H1 (cell line): ENCODE measurements at regions not wholly inside any gene's neighbourhood (a gene's known extent, or its start where the extent isn't known, plus 50 kb on each side); places are given as distances from the start of the nearest gene placed in this dataset.

ENCODE experiments used
- CTCF ChIA-PET: fragments of 300-600 bp; sonication (Branson Sonifier 250); formaldehyde crosslinking; loops from one replicate; lab custom pipeline; 2021; ENCODE audit not compliant: partially characterized antibody; lab: Charles Lee
- POLR2A ChIA-PET: fragments of 300-600 bp; sonication (Branson Sonifier 250); formaldehyde crosslinking; loops from one replicate; lab custom pipeline; 2021; ENCODE audit warnings: inconsistent platforms; ENCODE audit not compliant: partially characterized antibody; lab: Charles Lee
- DNase-seq, 2 experiments: peaks; one replicate each; pipeline versions ENCODE4 v3.0.0 to v3.0.0-alpha.2; 2010 to 2022; ENCODE audit warnings: low spot score in 2 of 2, low read depth in 1 of 2, mixed read lengths in 1 of 2
- FAIRE-seq: peaks from 2 replicates; lab custom pipeline; 2011; peaks lifted over from hg19 to GRCh38; lab: Jason Lieb, UNC
- H2AFZ ChIP-seq: 2 replicates; pipeline ENCODE4 v1.8.1; 2012; ENCODE audit warnings: low read length, inconsistent platforms
- H2AK5ac ChIP-seq: 2 replicates; pipeline ENCODE4 v1.6.1; 2013; ENCODE audit warnings: low read depth, low read length
- H2BK120ac ChIP-seq: replicated peaks from 2 replicates; pipeline ENCODE3; 2013; ENCODE audit warnings: low read depth, low read length, inconsistent platforms
- H2BK12ac ChIP-seq: 2 replicates; pipeline ENCODE4 v1.6.1; 2013; ENCODE audit warnings: low read depth, low read length
- H2BK15ac ChIP-seq: 2 replicates; pipeline ENCODE4 v1.6.1; 2013; ENCODE audit warnings: low read length
- H2BK20ac ChIP-seq: 2 replicates; pipeline ENCODE4 v1.6.1; 2013; ENCODE audit warnings: low read length
- H2BK5ac ChIP-seq: 2 replicates; pipeline ENCODE4 v1.6.1; 2013; ENCODE audit warnings: low read depth, low read length
- H3K14ac ChIP-seq: 2 replicates; pipeline ENCODE4 v1.6.1; 2013; ENCODE audit warnings: inconsistent platforms; ENCODE audit not compliant: insufficient read length
- H3K18ac ChIP-seq: 2 replicates; pipeline ENCODE4 v1.6.1; 2013; ENCODE audit warnings: low read length; ENCODE audit errors: extremely low read depth
- H3K23ac ChIP-seq: 2 replicates; pipeline ENCODE4 v1.6.1; 2013; ENCODE audit warnings: inconsistent platforms; ENCODE audit not compliant: insufficient read length
- H3K23me2 ChIP-seq: 2 replicates; pipeline ENCODE4 v1.6.1; 2013; ENCODE audit warnings: low read depth, low read length
- H3K27ac ChIP-seq: 2 replicates; pipeline ENCODE4 v1.6.1; 2011; ENCODE audit warnings: low read depth, low read length, inconsistent platforms
- H3K27me3 ChIP-seq, 4 experiments: replicated peaks in 1 of 4; 1 replicate in 1 of 4; 2 replicates in 3 of 4; pipeline versions ENCODE4 v1.6.1 to v1.8.1; 2011 to 2013; ENCODE audit warnings: low read length in 3 of 4, mild to moderate bottlenecking in 3 of 4, inconsistent platforms in 2 of 4, mixed read lengths in 2 of 4, moderate library complexity in 1 of 4; ENCODE audit not compliant: control insufficient read depth in 3 of 4, insufficient read depth in 3 of 4; ENCODE audit errors: extremely low read depth in 1 of 4
- H3K36me3 ChIP-seq, 4 experiments: 2 replicates each; pipeline versions ENCODE4 v1.6.1 to v1.8.1; 2011 to 2013; ENCODE audit warnings: mild to moderate bottlenecking in 4 of 4, low read length in 3 of 4, moderate library complexity in 2 of 4, control low read depth in 1 of 4, inconsistent platforms in 1 of 4; ENCODE audit not compliant: insufficient read depth in 4 of 4, control insufficient read depth in 2 of 4
- H3K4ac ChIP-seq: replicated peaks from 2 replicates; pipeline ENCODE3; 2013; ENCODE audit warnings: low read length, low read depth, mixed read lengths, inconsistent platforms; ENCODE audit not compliant: insufficient read length
- H3K4me1 ChIP-seq, 4 experiments: replicated peaks in 1 of 4; 1 replicate in 1 of 4; 2 replicates in 3 of 4; pipeline versions ENCODE4 v1.6.1 to v1.8.1; 2011 to 2013; ENCODE audit warnings: low read length in 3 of 4, inconsistent platforms in 2 of 4, mixed read lengths in 1 of 4; ENCODE audit not compliant: insufficient read depth in 4 of 4, control insufficient read depth in 3 of 4
- H3K4me2 ChIP-seq, 2 experiments: 2 replicates each; pipeline versions ENCODE4 v1.6.1 to v1.8.1; 2011 to 2013; ENCODE audit warnings: low read depth in 2 of 2, low read length in 2 of 2, control low read depth in 1 of 2, inconsistent platforms in 1 of 2, mild to moderate bottlenecking in 1 of 2; ENCODE audit not compliant: insufficient read depth in 1 of 2
- H3K4me3 ChIP-seq, 4 experiments: fragments of 200-600, 300-600 bp in 1 of 4; sonication (generic), shearing (Covaris generic), sonication (Bioruptor Twin) in 1 of 4; 2 replicates each; pipeline versions ENCODE4 v1.5.1 to v1.8.1; 2011 to 2016; ENCODE audit warnings: low read length in 4 of 4, low read depth in 3 of 4, control low read depth in 2 of 4, inconsistent platforms in 2 of 4, mild to moderate bottlenecking in 2 of 4, mixed read lengths in 1 of 4, moderate library complexity in 1 of 4; ENCODE audit not compliant: insufficient read depth in 2 of 4; ENCODE audit errors: extremely low read depth in 1 of 4
- H3K56ac ChIP-seq: replicated peaks from 2 replicates; pipeline ENCODE3; 2013; ENCODE audit warnings: low read depth, mild to moderate bottlenecking, mixed read lengths, low read length, inconsistent platforms; ENCODE audit not compliant: insufficient read length
- H3K79me1 ChIP-seq: 2 replicates; pipeline ENCODE4 v1.6.1; 2013; ENCODE audit warnings: low read depth, low read length, control low read depth
- H3K79me2 ChIP-seq, 2 experiments: 2 replicates each; pipeline versions ENCODE4 v1.6.1 to v1.8.1; 2012 to 2013; ENCODE audit warnings: low read length in 2 of 2, mild to moderate bottlenecking in 2 of 2, inconsistent platforms in 1 of 2; ENCODE audit not compliant: insufficient read depth in 2 of 2, control insufficient read depth in 1 of 2
- H3K9ac ChIP-seq, 4 experiments: replicated peaks in 1 of 4; 1 replicate in 1 of 4; 2 replicates in 3 of 4; pipeline versions ENCODE4 v1.6.1 to v1.8.1; 2011 to 2013; ENCODE audit warnings: low read depth in 3 of 4, low read length in 3 of 4, control low read depth in 2 of 4, mild to moderate bottlenecking in 2 of 4, moderate library complexity in 2 of 4, inconsistent platforms in 1 of 4; ENCODE audit errors: extremely low read depth in 1 of 4
- H3K9me3 ChIP-seq, 2 experiments: 2 replicates each; pipeline versions ENCODE4 v1.6.1 to v1.8.1; 2012 to 2013; ENCODE audit warnings: mild to moderate bottlenecking in 2 of 2, moderate library complexity in 2 of 2, control low read depth in 1 of 2, inconsistent platforms in 1 of 2, low read depth in 1 of 2, low read length in 1 of 2, mixed read lengths in 1 of 2; ENCODE audit not compliant: insufficient read depth in 2 of 2
- H4K20me1 ChIP-seq, 2 experiments: replicated peaks in 1 of 2; 2 replicates each; pipeline versions ENCODE3 to v1.8.1; 2011 to 2013; ENCODE audit warnings: inconsistent platforms in 2 of 2, low read length in 2 of 2, mild to moderate bottlenecking in 1 of 2; ENCODE audit not compliant: insufficient read depth in 2 of 2, control insufficient read depth in 1 of 2
- H4K5ac ChIP-seq: 2 replicates; pipeline ENCODE4 v1.6.1; 2013; ENCODE audit warnings: low read length, low read depth, mixed read lengths, inconsistent platforms; ENCODE audit not compliant: insufficient read length
- H4K8ac ChIP-seq: 2 replicates; pipeline ENCODE4 v1.8.0; 2013; ENCODE audit warnings: mild to moderate bottlenecking, moderate library complexity, low read length, inconsistent platforms; ENCODE audit not compliant: insufficient read depth; ENCODE audit errors: extremely low read depth
- H4K91ac ChIP-seq: replicated peaks from 2 replicates; pipeline ENCODE3; 2013; ENCODE audit warnings: low read length, mixed read lengths, inconsistent platforms; ENCODE audit not compliant: insufficient read length
- BCL11A ChIP-seq, 2 experiments: IDR thresholded peaks; one replicate each; pipeline ENCODE4 v1.6.1; 2011; ENCODE audit warnings: low read depth in 2 of 2, low read length in 2 of 2, mild to moderate bottlenecking in 2 of 2
- BRCA1 ChIP-seq: IDR thresholded peaks from 2 replicates; pipeline ENCODE4 v1.6.1; 2012; ENCODE audit warnings: low read depth, low read length, improper control_type of control experiment
- CHD1 ChIP-seq: IDR thresholded peaks from 2 replicates; pipeline ENCODE4 v1.6.1; 2012; ENCODE audit warnings: low read depth, low read length, improper control_type of control experiment
- CTBP2 ChIP-seq: IDR thresholded peaks from 2 replicates; pipeline ENCODE4 v1.7.0; 2011; ENCODE audit warnings: borderline replicate concordance, mild to moderate bottlenecking, moderate library complexity, mixed read lengths, low read length; ENCODE audit not compliant: insufficient read depth, insufficient read length
- GABPA ChIP-seq: IDR thresholded peaks from 2 replicates; pipeline ENCODE4 v1.6.1; 2011; ENCODE audit warnings: mild to moderate bottlenecking, low read length, moderate library complexity, borderline replicate concordance; ENCODE audit not compliant: insufficient read depth
- JUND ChIP-seq: IDR thresholded peaks from 2 replicates; pipeline ENCODE4 v1.6.1; 2011; ENCODE audit warnings: mild to moderate bottlenecking, improper control_type of control experiment, low read length
- NANOG ChIP-seq: IDR thresholded peaks from 2 replicates; pipeline ENCODE4 v1.6.1; 2011; ENCODE audit warnings: low read length, low read depth, mild to moderate bottlenecking, inconsistent platforms; ENCODE audit not compliant: insufficient read depth, poor library complexity, severe bottlenecking
- POLR2A ChIP-seq, 2 experiments: IDR thresholded peaks; 1 replicate in 1 of 2; 2 replicates in 1 of 2; pipeline ENCODE4 v1.6.1; 2011; ENCODE audit warnings: low read depth in 2 of 2, low read length in 2 of 2, mild to moderate bottlenecking in 2 of 2; ENCODE audit errors: control extremely low read depth in 1 of 2
- POU5F1 ChIP-seq: IDR thresholded peaks from 2 replicates; pipeline ENCODE4 v1.6.1; 2011; ENCODE audit warnings: low read depth, mild to moderate bottlenecking, low read length, moderate library complexity
- RXRA ChIP-seq: IDR thresholded peaks from 2 replicates; pipeline ENCODE4 v1.6.1; 2011; ENCODE audit warnings: low read depth, mild to moderate bottlenecking, low read length, moderate library complexity; ENCODE audit not compliant: insufficient read depth
- SAP30 ChIP-seq: fragments of 300-600 bp; sonication (generic); IDR thresholded peaks from 2 replicates; pipeline ENCODE4 v1.7.1; 2012; ENCODE audit warnings: low read length, moderate library complexity, mild to moderate bottlenecking, inconsistent platforms; ENCODE audit not compliant: insufficient read depth, insufficient replicate concordance
- SP4 ChIP-seq: IDR thresholded peaks from 2 replicates; pipeline ENCODE4 v1.6.1; 2012; ENCODE audit warnings: low read length, inconsistent platforms
- YY1 ChIP-seq: IDR thresholded peaks from 2 replicates; pipeline ENCODE4 v1.6.1; 2011; ENCODE audit warnings: low read depth, mild to moderate bottlenecking, low read length
- WGBS, 2 experiments: shearing (Covaris generic) in 1 of 2; methylation state at CpG; one replicate each; pipeline versions ENCODE4 v1.1.6 to v1.1.7; 2013 to 2015; ENCODE audit warnings: low lambda C conversion rate in 2 of 2, mixed read lengths in 2 of 2, inconsistent platforms in 1 of 2, low coverage in 1 of 2, missing lambda C conversion rate in 1 of 2; ENCODE audit not compliant: insufficient replicate concordance in 2 of 2, insufficient coverage in 1 of 2, insufficient read length in 1 of 2; ENCODE audit errors: extremely low coverage in 1 of 2, missing lambda C conversion rate in 1 of 2; 5-methylcytosine and 5-hydroxymethylcytosine counted together
- TF ChIP-seq, protein P1 (sequence below): IDR thresholded peaks from 2 replicates; pipeline ENCODE4 v1.6.1; 2011; ENCODE audit warnings: low read length, improper control_type of control experiment

DNA sequence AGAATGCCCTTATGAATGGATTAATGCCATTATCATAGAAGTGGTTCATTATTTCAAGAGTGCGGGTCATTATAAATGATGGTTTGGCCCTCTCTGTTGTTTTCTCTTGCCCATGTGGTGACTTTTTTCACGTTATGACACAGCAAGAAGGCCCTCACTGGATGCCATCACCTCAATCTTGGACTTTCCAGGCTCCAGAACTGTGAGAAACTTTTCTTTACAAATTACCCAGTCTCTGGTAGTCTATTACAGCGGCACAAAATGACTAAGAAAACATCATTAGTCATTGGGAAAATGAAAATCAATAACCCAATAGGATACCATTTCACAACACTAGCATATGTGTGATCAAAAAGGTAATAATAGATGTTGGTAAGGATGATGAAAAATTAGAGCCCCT lies 119.0 kb upstream of the LPP start:
- ChIA-PET CTCF (no interaction called here), POLR2A (no interaction called here)
- Histone ChIP-seq H2BK15ac (no peak overlapping the region), H3K9ac (no peak overlapping the region), H4K5ac (no peak overlapping the region), H2BK12ac (no peak overlapping the region), H3K56ac (no peak overlapping the region), H4K20me1 (no peaks in the 10 kb centered on the region), H3K9me3 (no peaks in the 10 kb centered on the region), H2AFZ (no peak overlapping the region), H3K14ac (no peak overlapping the region), H2BK5ac (no peak overlapping the region), H3K18ac (no peak overlapping the region), H3K27me3 (no peaks in the 10 kb centered on the region), H2AK5ac (no peak overlapping the region), H3K23me2 (no peaks in the 10 kb centered on the region), H2BK120ac (no peak overlapping the region), H3K4me1 (peaks cover 0 to 3% (median 0%) of the 10 kb centered on the region in 4 experiments; a peak in 3 of 7 replicates), H3K23ac (no peak overlapping the region), H4K8ac (no peak overlapping the region), H3K4me3 (no peak overlapping the region), H3K79me2 (no peaks in the 10 kb centered on the region), H3K27ac (no peak overlapping the region), H2BK20ac (no peak overlapping the region), H4K91ac (no peak overlapping the region), H3K4me2 (no peak overlapping the region), H3K4ac (no peak overlapping the region), H3K79me1 (no peaks in the 10 kb centered on the region), H3K36me3 (no peaks in the 10 kb centered on the region)
- DNase-seq (no peak), FAIRE-seq (no peak)
- 91% methylated on average over 3 of the region's 3 CpGs; no CpG with 5 or more reads in 1 of the 2 experiments for WGBS, 2 experiments
- TF ChIP-seq CHD1: no peak
- TF ChIP-seq BRCA1: no peak
- TF ChIP-seq, protein P1, sequence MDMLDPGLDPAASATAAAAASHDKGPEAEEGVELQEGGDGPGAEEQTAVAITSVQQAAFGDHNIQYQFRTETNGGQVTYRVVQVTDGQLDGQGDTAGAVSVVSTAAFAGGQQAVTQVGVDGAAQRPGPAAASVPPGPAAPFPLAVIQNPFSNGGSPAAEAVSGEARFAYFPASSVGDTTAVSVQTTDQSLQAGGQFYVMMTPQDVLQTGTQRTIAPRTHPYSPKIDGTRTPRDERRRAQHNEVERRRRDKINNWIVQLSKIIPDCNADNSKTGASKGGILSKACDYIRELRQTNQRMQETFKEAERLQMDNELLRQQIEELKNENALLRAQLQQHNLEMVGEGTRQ: no peak
- TF ChIP-seq BCL11A (IDR thresholded peaks at IDR 0.05; ENCODE audit: low read depth in 2 of 2, low read length in 2 of 2): no peak
- no peak for TF ChIP-seq YY1
- TF ChIP-seq POU5F1: no peak
- no peak for TF ChIP-seq JUND
- no peak for TF ChIP-seq NANOG
- no peak for TF ChIP-seq SP4
- TF ChIP-seq SAP30: no peak
- no peak for TF ChIP-seq RXRA
- no peak for TF ChIP-seq CTBP2
- no peak for TF ChIP-seq POLR2A (IDR thresholded peaks at IDR 0.05; ENCODE audit: control extremely low read depth in 1 of 2, low read depth in 2 of 2, low read length in 2 of 2)
- TF ChIP-seq GABPA: no peak
